Osteoblast (primary cell): ENCODE measurements at regions not wholly inside any gene's neighbourhood (a gene's known extent, or its start where the extent isn't known, plus 50 kb on each side); places are given as distances from the start of the nearest gene placed in this dataset.

Experiments used
- DNase-seq: peaks from one replicate; pipeline ENCODE4 v3.0.0; 2011; ENCODE audit warnings: low spot score, mixed read lengths; ENCODE audit not compliant: insufficient read length; ENCODE audit errors: missing footprints
- H2AFZ ChIP-seq: 2 replicates; pipeline ENCODE4 v1.6.0; 2011; ENCODE audit warnings: mild to moderate bottlenecking, low read length
- H3K27ac ChIP-seq: 2 replicates; pipeline ENCODE4 v1.5.1; 2011; ENCODE audit warnings: mild to moderate bottlenecking, low read depth, low read length, moderate library complexity
- H3K27me3 ChIP-seq: 2 replicates; pipeline ENCODE4 v1.6.0; 2012; ENCODE audit warnings: mild to moderate bottlenecking, control low read depth, inconsistent platforms, low read length, moderate library complexity; ENCODE audit not compliant: insufficient read depth
- H3K36me3 ChIP-seq: 2 replicates; pipeline ENCODE4 v1.5.1; 2011; ENCODE audit warnings: mild to moderate bottlenecking, low read length, control low read depth, moderate library complexity; ENCODE audit not compliant: insufficient read depth
- H3K4me1 ChIP-seq: 2 replicates; pipeline ENCODE4 v1.5.1; 2011; ENCODE audit warnings: mild to moderate bottlenecking, low read length, control low read depth, moderate library complexity; ENCODE audit not compliant: insufficient read depth
- H3K4me2 ChIP-seq: 2 replicates; pipeline ENCODE4 v1.6.0; 2011; ENCODE audit warnings: mild to moderate bottlenecking, low read length; ENCODE audit not compliant: insufficient read depth
- H3K4me3 ChIP-seq: fragments of 200-600 bp; sonication (generic); 3 replicates; pipeline ENCODE4 v1.5.1; 2012; ENCODE audit warnings: mild to moderate bottlenecking, low read length, inconsistent platforms; ENCODE audit not compliant: insufficient read depth
- H3K79me2 ChIP-seq: 2 replicates; pipeline ENCODE4 v1.6.0; 2012; ENCODE audit warnings: mild to moderate bottlenecking, low read length, control low read depth, inconsistent platforms; ENCODE audit not compliant: insufficient read depth
- H3K9me3 ChIP-seq: 2 replicates; pipeline ENCODE4 v1.5.1; 2011; ENCODE audit warnings: low read depth, low read length, control low read depth
- H4K20me1 ChIP-seq: 2 replicates; pipeline ENCODE4 v1.6.0; 2012; ENCODE audit warnings: mild to moderate bottlenecking, low read length, control low read depth; ENCODE audit not compliant: insufficient read depth
- CTCF ChIP-seq: IDR thresholded peaks from 2 replicates; pipeline ENCODE4 v1.5.1; 2011; ENCODE audit warnings: mild to moderate bottlenecking, low read depth, low read length, moderate library complexity; ENCODE audit errors: extremely low read depth

- H3K79me2 ChIP-seq: no peaks in the 10 kb centered on the region
- no peaks in the 10 kb centered on the region for H3K4me1 ChIP-seq
- H2AFZ ChIP-seq: no peak overlapping the region
- H3K27ac ChIP-seq: no peak overlapping the region
- H3K9me3 ChIP-seq: peaks cover 4% of the 10 kb centered on the region
- H3K4me3 ChIP-seq: no peak overlapping the region
- no peak overlapping the region for H3K4me2 ChIP-seq
- no peak for TF ChIP-seq CTCF
- H3K27me3 ChIP-seq: no peaks in the 10 kb centered on the region
- H3K36me3 ChIP-seq: no peaks in the 10 kb centered on the region
- H4K20me1 ChIP-seq: no peaks in the 10 kb centered on the region
- no peak for DNase-seq
These were observed 847.2 kb downstream of the CCSER2 start for GRCh38 chr10:85175635-85176034.

- Histone ChIP-seq H2AFZ (no peak overlapping the region), H3K4me2 (no peak overlapping the region), H3K27ac (no peak overlapping the region), H3K4me1 (no peaks in the 10 kb centered on the region), H4K20me1 (no peaks in the 10 kb centered on the region), H3K27me3 (no peaks in the 10 kb centered on the region), H3K9me3 (peaks cover 7% of the 10 kb centered on the region), H3K79me2 (no peaks in the 10 kb centered on the region), H3K36me3 (no peaks in the 10 kb centered on the region), H3K4me3 (no peak overlapping the region)
- no peak for TF ChIP-seq CTCF
- no peak for DNase-seq
These were observed 849.4 kb downstream of the CCSER2 start for GRCh38 chr10:85177767-85178166.

GRCh38 chr10:85187047-85187446 lies 858.7 kb downstream of the CCSER2 start:
- Histone ChIP-seq H3K4me2 (no peak overlapping the region), H3K79me2 (no peaks in the 10 kb centered on the region), H3K9me3 (no peaks in the 10 kb centered on the region), H3K4me3 (no peak overlapping the region), H2AFZ (no peak overlapping the region), H3K27me3 (no peaks in the 10 kb centered on the region), H3K36me3 (no peaks in the 10 kb centered on the region), H4K20me1 (no peaks in the 10 kb centered on the region), H3K27ac (no peak overlapping the region), H3K4me1 (no peaks in the 10 kb centered on the region)
- no peak for DNase-seq
- no peak for TF ChIP-seq CTCF

GRCh38 chr10:85188770-85189484 lies 860.5 kb downstream of the CCSER2 start:
- Histone ChIP-seq H3K27ac (no peak overlapping the region), H3K79me2 (no peaks in the 10 kb centered on the region), H3K4me2 (no peak overlapping the region)

More at GRCh38 chr10:85188770-85189484, 860.5 kb downstream of the CCSER2 start:
- Histone ChIP-seq H3K27me3 (no peaks in the 10 kb centered on the region), H4K20me1 (no peaks in the 10 kb centered on the region), H3K4me1 (no peaks in the 10 kb centered on the region), H3K4me3 (no peak overlapping the region), H2AFZ (no peak overlapping the region), H3K9me3 (no peaks in the 10 kb centered on the region), H3K36me3 (no peaks in the 10 kb centered on the region)
- TF ChIP-seq CTCF: no peak
- DNase-seq: no peak
